OCI-M1 (cell line): ENCODE measurements at regions not wholly inside any gene's neighbourhood (a gene's known extent, or its start where the extent isn't known, plus 50 kb on each side); places are given as distances from the start of the nearest gene placed in this dataset.
A peak's percentile ranks its signal among the peaks of the same experiment; 100 is the strongest.

Experiments used
- DNase-seq: peaks from one replicate; lab custom pipeline; 2025; lab: John Stamatoyannopoulos, UW

GRCh38 chr7:124692425-124692824, 73.2 kb downstream of the GPR37 start:
- DNase-seq: no peak

GRCh38 chr7:124690840-124691239, 74.8 kb downstream of the GPR37 start:
- no peak for DNase-seq

- no peak for DNase-seq
Observed at GRCh38 chr7:124689931-124690330, 75.7 kb downstream of the GPR37 start.

- no peak for DNase-seq
Observed at GRCh38 chr7:124689523-124689922, 76.1 kb downstream of the GPR37 start.

GRCh38 chr7:124688991-124689390, 76.6 kb downstream of the GPR37 start:
- DNase-seq: no peak

GRCh38 chr7:124686543-124687171, 78.9 kb downstream of the GPR37 start:
- DNase-seq: no peak

- DNase-seq: no peak
Observed at GRCh38 chr7:124681946-124682345, 83.6 kb downstream of the GPR37 start.

GRCh38 chr7:124680304-124680703, 85.3 kb downstream of the GPR37 start:
- no peak for DNase-seq

- no peak for DNase-seq
Observed at GRCh38 chr7:124679586-124680225, 85.9 kb downstream of the GPR37 start.

- no peak for DNase-seq
Observed at GRCh38 chr7:124679146-124679545, 86.4 kb downstream of the GPR37 start.

GRCh38 chr7:124674451-124674850, 91.1 kb downstream of the GPR37 start:
- no peak for DNase-seq

GRCh38 chr7:124672011-124672410, 93.6 kb downstream of the GPR37 start:
- no peak for DNase-seq

- DNase-seq: peak; percentile 57
Observed at GRCh38 chr7:124667312-124668153, 98.1 kb downstream of the GPR37 start.

- DNase-seq: no peak
Observed at GRCh38 chr7:124662937-124663336, 102.7 kb downstream of the GPR37 start.

GRCh38 chr7:124662372-124662771, 103.2 kb downstream of the GPR37 start:
- DNase-seq: no peak

GRCh38 chr7:124655990-124656389, 109.6 kb downstream of the GPR37 start:
- no peak for DNase-seq

- DNase-seq: no peak
Observed at GRCh38 chr7:124652237-124652636, 113.4 kb downstream of the GPR37 start.

- DNase-seq: no peak
Observed at GRCh38 chr7:124651136-124651535, 114.5 kb downstream of the GPR37 start.

- DNase-seq: peak; percentile 75
Observed at GRCh38 chr7:124649397-124650014, 116.1 kb downstream of the GPR37 start.

- no peak for DNase-seq
Observed at GRCh38 chr7:124647630-124648306, 117.8 kb downstream of the GPR37 start.

GRCh38 chr7:124645704-124646103, 119.9 kb downstream of the GPR37 start:
- DNase-seq: no peak

- DNase-seq: no peak
Observed at GRCh38 chr7:124643311-124643811, 122.2 kb downstream of the GPR37 start.
